ENCODE measurements at regions not wholly inside any gene's neighbourhood (a gene's known extent, or its start where the extent isn't known, plus 50 kb on each side); places are given as distances from the start of the nearest gene placed in this dataset.

DNA sequence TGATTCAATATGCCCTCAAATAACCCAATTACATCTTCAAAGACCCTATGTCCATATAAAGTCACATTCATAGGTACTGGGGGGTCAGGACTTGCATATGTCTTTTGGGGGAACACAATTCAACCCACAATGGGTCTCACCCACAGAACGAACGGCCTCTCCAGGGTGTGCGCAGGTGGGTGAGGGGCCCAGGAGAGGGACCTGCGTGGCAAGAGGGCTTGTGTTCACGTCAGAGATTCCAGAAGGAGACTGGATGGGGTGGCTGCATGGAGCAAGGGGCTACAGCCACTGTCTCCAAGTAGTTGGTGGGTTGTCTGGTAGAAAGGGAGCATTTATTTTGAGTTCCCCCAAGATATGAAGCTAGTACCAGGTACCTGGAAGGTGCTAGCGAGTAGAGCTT lies 212.2 kb downstream of the SEC14L1 start (continued):
- TF ChIP-seq ZNF768 (tag by site-specific recombination; IDR thresholded peaks at IDR 0.05) (no peak), KLF7 (tag by site-specific recombination; IDR thresholded peaks at IDR 0.05; ENCODE audit: borderline replicate concordance) (no peak), ZNF394 (tag by site-specific recombination; IDR thresholded peaks at IDR 0.05; ENCODE audit: borderline replicate concordance) (no peak), ZNF140 (tag by site-specific recombination; IDR thresholded peaks at IDR 0.05) (no peak), ZNF138 (tag by site-specific recombination; IDR thresholded peaks at IDR 0.05; ENCODE audit: borderline replicate concordance) (no peak), PRDM1 (tag by site-specific recombination; IDR thresholded peaks at IDR 0.05) (no peak)
- TF ChIP-seq, protein P1, sequence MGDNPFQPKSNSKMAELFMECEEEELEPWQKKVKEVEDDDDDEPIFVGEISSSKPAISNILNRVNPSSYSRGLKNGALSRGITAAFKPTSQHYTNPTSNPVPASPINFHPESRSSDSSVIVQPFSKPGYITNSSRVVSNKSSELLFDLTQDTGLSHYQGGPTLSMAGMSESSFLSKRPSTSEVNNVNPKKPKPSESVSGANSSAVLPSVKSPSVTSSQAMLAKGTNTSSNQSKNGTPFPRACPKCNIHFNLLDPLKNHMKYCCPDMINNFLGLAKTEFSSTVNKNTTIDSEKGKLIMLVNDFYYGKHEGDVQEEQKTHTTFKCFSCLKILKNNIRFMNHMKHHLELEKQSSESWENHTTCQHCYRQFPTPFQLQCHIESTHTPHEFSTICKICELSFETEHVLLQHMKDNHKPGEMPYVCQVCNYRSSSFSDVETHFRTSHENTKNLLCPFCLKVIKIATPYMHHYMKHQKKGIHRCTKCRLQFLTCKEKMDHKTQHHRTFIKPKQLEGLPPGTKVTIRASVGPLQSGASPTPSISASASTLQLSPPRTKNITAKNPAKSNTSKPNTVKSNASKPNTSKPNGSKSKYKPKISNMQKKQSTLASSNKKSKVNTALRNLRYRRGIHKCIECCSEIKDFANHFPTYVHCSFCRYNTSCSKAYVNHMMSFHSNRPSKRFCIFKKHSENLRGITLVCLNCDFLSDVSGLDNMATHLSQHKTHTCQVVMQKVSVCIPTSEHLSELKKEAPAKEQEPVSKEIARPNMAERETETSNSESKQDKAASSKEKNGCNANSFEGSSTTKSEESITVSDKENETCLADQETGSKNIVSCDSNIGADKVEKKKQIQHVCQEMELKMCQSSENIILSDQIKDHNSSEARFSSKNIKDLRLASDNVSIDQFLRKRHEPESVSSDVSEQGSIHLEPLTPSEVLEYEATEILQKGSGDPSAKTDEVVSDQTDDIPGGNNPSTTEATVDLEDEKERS (tag by site-specific recombination; IDR thresholded peaks at IDR 0.05), result no peak

- Histone ChIP-seq H3K4me1 (ENCODE audit: control insufficient read depth, insufficient read depth, low read length) (no peaks in the 10 kb centered on the region), H3K4me3 (ENCODE audit: low read depth, low read length) (no peak overlapping the region), H3K27ac (ENCODE audit: extremely low read depth, low read depth, low read length) (no peak overlapping the region), H3K9me3 (ENCODE audit: control insufficient read depth, insufficient read depth, low read depth, low read length) (no peaks in the 10 kb centered on the region), H3K36me3 (ENCODE audit: control insufficient read depth in 2 of 2, insufficient read depth in 1 of 2, low read length in 2 of 2) (no peaks in the 10 kb centered on the region)
- CTCF ChIA-PET, result interaction anchor here (3.7 kb wide), 1 partner anchor 22 kb away, joined by 13 read pairs; no protein-coding TSS in a partner anchor
- TF ChIP-seq ZNF398 (tag by site-specific recombination; IDR thresholded peaks at IDR 0.05) (no peak), ZNF747 (tag by site-specific recombination; IDR thresholded peaks at IDR 0.05) (no peak), ZNF292 (tag by site-specific recombination; IDR thresholded peaks at IDR 0.05; ENCODE audit: borderline replicate concordance, low read depth) (no peak), ZBTB17 (tag by site-specific recombination; IDR thresholded peaks at IDR 0.05) (peak; percentile 56; the same call in 1 of the 2 replicates), GLI4 (tag by site-specific recombination; IDR thresholded peaks at IDR 0.05) (no peak), WT1 (tag by site-specific recombination; IDR thresholded peaks at IDR 0.05) (no peak), ZEB2 (tag by site-specific recombination; IDR thresholded peaks at IDR 0.05) (no peak)
- POLR2A ChIA-PET, result no interaction called here
Observed at GRCh38 chr17:77353684-77354419, 213.1 kb downstream of the SEC14L1 start.

- H3K4me3 ChIP-seq (ENCODE audit: low read depth, low read length), result no peak overlapping the region
- H3K36me3 ChIP-seq (ENCODE audit: control insufficient read depth in 2 of 2, insufficient read depth in 1 of 2, low read length in 2 of 2), result no peaks in the 10 kb centered on the region
- ChIA-PET POLR2A (no interaction called here), CTCF (interaction anchor here (0.5 to 3.7 kb wide), 2 partner anchors 23 to 75 kb away, joined by 5 to 13 read pairs; no protein-coding TSS in a partner anchor)
- H3K27ac ChIP-seq (ENCODE audit: extremely low read depth, low read depth, low read length), result no peak overlapping the region
- H3K4me1 ChIP-seq (ENCODE audit: control insufficient read depth, insufficient read depth, low read length), result no peaks in the 10 kb centered on the region
- TF ChIP-seq OSR2 (tag by site-specific recombination; IDR thresholded peaks at IDR 0.05) (no peak), MEIS1 (CRISPR knock-in tag; IDR thresholded peaks at IDR 0.05; ENCODE audit: borderline replicate concordance) (no peak)
- H3K9me3 ChIP-seq (ENCODE audit: control insufficient read depth, insufficient read depth, low read depth, low read length), result no peaks in the 10 kb centered on the region
Observed at GRCh38 chr17:77354420-77354669, 213.6 kb downstream of the SEC14L1 start.
